OCI-LY3 (cell line): ENCODE measurements at regions not wholly inside any gene's neighbourhood (a gene's known extent, or its start where the extent isn't known, plus 50 kb on each side); places are given as distances from the start of the nearest gene placed in this dataset.
"Not testable (repeated sequence)": the region's sequence is repeated elsewhere in the genome, so short reads cannot be mapped to it uniquely, and the experiment has no call there.

Experiments used
- H2AFZ ChIP-seq: fragments of 200-600, 300-600 bp; shearing (Covaris generic); 2 replicates; pipeline ENCODE4 v1.6.0; 2014; ENCODE audit warnings: antibody characterized with exemption, low read depth, low read length
- H3K27ac ChIP-seq: fragments of 200-600, 300-600 bp; sonication (generic); 2 replicates; pipeline ENCODE4 v1.5.1; 2014; ENCODE audit warnings: mild to moderate bottlenecking, low read length, moderate library complexity, mixed read lengths
- H3K27me3 ChIP-seq: fragments of 200-600, 300-600 bp; sonication (generic); 2 replicates; pipeline ENCODE4 v1.6.1; 2014; ENCODE audit warnings: low read depth, low read length, mixed read lengths
- H3K36me3 ChIP-seq: fragments of 200-600, 300-600 bp; sonication (generic); replicated peaks from 2 replicates; pipeline ENCODE3; 2014; ENCODE audit warnings: low read depth, low read length, mixed read lengths
- H3K4me1 ChIP-seq: fragments of 300-600, 200-600 bp; sonication (generic); 2 replicates; pipeline ENCODE4 v1.6.1; 2014; ENCODE audit warnings: low read length, mixed read lengths
- H3K4me2 ChIP-seq: fragments of 200-600, 300-600 bp; sonication (generic); 2 replicates; pipeline ENCODE4 v1.6.1; 2014; ENCODE audit warnings: low read length, mixed read lengths
- H3K4me3 ChIP-seq: fragments of 300-600, 200-600 bp; sonication (generic); 2 replicates; pipeline ENCODE4 v1.5.1; 2014; ENCODE audit warnings: antibody characterized with exemption, mild to moderate bottlenecking, low read length, moderate library complexity
- H3K79me2 ChIP-seq: fragments of 300-600, 200-600 bp; shearing (Covaris generic); 2 replicates; pipeline ENCODE4 v1.6.1; 2014; ENCODE audit warnings: mild to moderate bottlenecking, low read length, mixed read lengths
- H3K9ac ChIP-seq: fragments of 300-600, 200-600 bp; shearing (Covaris generic); 2 replicates; pipeline ENCODE4 v1.6.0; 2014; ENCODE audit warnings: mild to moderate bottlenecking, low read length, moderate library complexity
- H3K9me3 ChIP-seq: fragments of 200-600, 300-600 bp; shearing (Covaris generic); 2 replicates; pipeline ENCODE4 v1.6.1; 2014; ENCODE audit warnings: low read length, mixed read lengths; ENCODE audit not compliant: insufficient read depth
- H4K20me1 ChIP-seq: fragments of 200-600, 300-600 bp; sonication (generic); 2 replicates; pipeline ENCODE4 v1.6.1; 2016; ENCODE audit warnings: low read length, mixed read lengths; ENCODE audit not compliant: insufficient read depth
- CTCF ChIP-seq: fragments of 200-600, 300-600 bp; sonication (generic); IDR thresholded peaks from 2 replicates; pipeline ENCODE4 v1.5.1; 2014; ENCODE audit warnings: antibody characterized with exemption, low read length, low read depth

GRCh38 chr2:87217741-87218410 is 196.2 kb upstream of the PLGLB1 start:
- not testable (repeated sequence) for H2AFZ ChIP-seq, H3K4me3 ChIP-seq, H3K27ac ChIP-seq, H3K27me3 ChIP-seq, H3K4me1 ChIP-seq, H3K4me2 ChIP-seq, H4K20me1 ChIP-seq, H3K36me3 ChIP-seq, H3K9me3 ChIP-seq, H3K79me2 ChIP-seq, H3K9ac ChIP-seq
- TF ChIP-seq CTCF: peak; percentile 23; the same call in 1 of the 2 replicates

- H2AFZ ChIP-seq, H3K9me3 ChIP-seq, H3K4me3 ChIP-seq, H3K27me3 ChIP-seq, H3K36me3 ChIP-seq, H3K9ac ChIP-seq, H3K4me2 ChIP-seq, H3K79me2 ChIP-seq, H3K4me1 ChIP-seq, H4K20me1 ChIP-seq, H3K27ac ChIP-seq: not testable (repeated sequence)
These were observed 199.0 kb upstream of the PLGLB1 start for GRCh38 chr2:87220651-87221050.

- H3K4me3 ChIP-seq, H3K9me3 ChIP-seq, H3K4me2 ChIP-seq, H3K36me3 ChIP-seq, H2AFZ ChIP-seq, H3K27ac ChIP-seq, H3K9ac ChIP-seq, H3K27me3 ChIP-seq, H3K79me2 ChIP-seq, H3K4me1 ChIP-seq, H4K20me1 ChIP-seq: not testable (repeated sequence)
These were observed 200.5 kb upstream of the PLGLB1 start for GRCh38 chr2:87222131-87222530.

- not testable (repeated sequence) for H3K27ac ChIP-seq, H3K4me2 ChIP-seq, H3K36me3 ChIP-seq, H3K4me1 ChIP-seq, H3K9me3 ChIP-seq, H3K4me3 ChIP-seq, H2AFZ ChIP-seq, H3K27me3 ChIP-seq, H4K20me1 ChIP-seq, H3K79me2 ChIP-seq, H3K9ac ChIP-seq
These were observed 202.2 kb upstream of the PLGLB1 start for GRCh38 chr2:87223873-87224272.

GRCh38 chr2:87229091-87229689 is 207.5 kb upstream of the PLGLB1 start:
- H3K36me3 ChIP-seq, H3K79me2 ChIP-seq, H3K27ac ChIP-seq, H4K20me1 ChIP-seq, H3K4me3 ChIP-seq, H3K9ac ChIP-seq, H2AFZ ChIP-seq, H3K4me1 ChIP-seq, H3K4me2 ChIP-seq, H3K27me3 ChIP-seq, H3K9me3 ChIP-seq: not testable (repeated sequence)
- peak; percentile 24; the same call in 1 of the 2 replicates for TF ChIP-seq CTCF

GRCh38 chr2:87229964-87230363 is 208.3 kb upstream of the PLGLB1 start:
- H4K20me1 ChIP-seq, H3K79me2 ChIP-seq, H3K4me1 ChIP-seq, H3K9ac ChIP-seq, H3K36me3 ChIP-seq, H3K27me3 ChIP-seq, H3K4me2 ChIP-seq, H3K9me3 ChIP-seq, H3K4me3 ChIP-seq, H3K27ac ChIP-seq, H2AFZ ChIP-seq: not testable (repeated sequence)

- H3K36me3 ChIP-seq, H3K4me1 ChIP-seq, H3K79me2 ChIP-seq, H3K9ac ChIP-seq, H2AFZ ChIP-seq, H3K4me2 ChIP-seq, H3K27ac ChIP-seq, H3K27me3 ChIP-seq, H4K20me1 ChIP-seq, H3K9me3 ChIP-seq, H3K4me3 ChIP-seq: not testable (repeated sequence)
These were observed 213.8 kb upstream of the PLGLB1 start for GRCh38 chr2:87235333-87235981.
